MM.1S (cell line): ENCODE measurements at regions not wholly inside any gene's neighbourhood (a gene's known extent, or its start where the extent isn't known, plus 50 kb on each side); places are given as distances from the start of the nearest gene placed in this dataset.

ENCODE experiments used
- DNase-seq: peaks from one replicate; pipeline ENCODE4 v3.0.0-alpha.2; 2015
- H2AFZ ChIP-seq: fragments of 300-600 bp; sonication (generic); 2 replicates; pipeline ENCODE4 v1.6.0; 2016; ENCODE audit warnings: antibody characterized with exemption, low read length
- H3F3A ChIP-seq: fragments of 300-600 bp; sonication (generic); 2 replicates; pipeline ENCODE4 v1.6.1; 2016; ENCODE audit warnings: mild to moderate bottlenecking, antibody characterized with exemption, low read length, moderate library complexity, mixed read lengths; ENCODE audit not compliant: insufficient read depth
- H3K27ac ChIP-seq: fragments of 300-600 bp; sonication (generic); 2 replicates; pipeline ENCODE4 v1.5.1; 2016; ENCODE audit warnings: mild to moderate bottlenecking, low read length
- H3K27me3 ChIP-seq: fragments of 300-600 bp; sonication (generic); replicated peaks from 2 replicates; pipeline ENCODE4 v1.6.0; 2016; ENCODE audit warnings: low read length; ENCODE audit not compliant: insufficient read depth
- H3K36me3 ChIP-seq: fragments of 300-600 bp; sonication (generic); replicated peaks from 2 replicates; pipeline ENCODE4 v1.6.1; 2016; ENCODE audit warnings: mild to moderate bottlenecking, low read length, mixed read lengths; ENCODE audit not compliant: insufficient read depth
- H3K4me1 ChIP-seq: fragments of 300-600 bp; sonication (generic); 2 replicates; pipeline ENCODE4 v1.6.1; 2016; ENCODE audit warnings: low read length, mixed read lengths
- H3K4me2 ChIP-seq: fragments of 300-600 bp; sonication (generic); 2 replicates; pipeline ENCODE4 v1.6.0; 2016; ENCODE audit warnings: low read depth, low read length
- H3K4me3 ChIP-seq: fragments of 300-600 bp; sonication (generic); 2 replicates; pipeline ENCODE4 v1.5.1; 2016; ENCODE audit warnings: low read length, mixed read lengths
- H3K79me2 ChIP-seq: fragments of 300-600 bp; sonication (generic); 2 replicates; pipeline ENCODE4 v1.6.1; 2016; ENCODE audit warnings: mixed run types, low read length, mixed read lengths
- H3K9ac ChIP-seq: fragments of 300-600 bp; sonication (generic); 2 replicates; pipeline ENCODE4 v1.6.1; 2016; ENCODE audit warnings: low read length, mixed read lengths
- H3K9me2 ChIP-seq: fragments of 300-600 bp; sonication (generic); replicated peaks from 2 replicates; pipeline ENCODE4 v1.6.1; 2016; ENCODE audit warnings: mild to moderate bottlenecking, low read length, mixed read lengths; ENCODE audit not compliant: insufficient read depth
- H3K9me3 ChIP-seq: fragments of 300-600 bp; sonication (generic); replicated peaks from 2 replicates; pipeline ENCODE4 v1.6.1; 2016; ENCODE audit warnings: mild to moderate bottlenecking, low read length, mixed read lengths; ENCODE audit not compliant: insufficient read depth
- H4K20me1 ChIP-seq: fragments of 300-600 bp; sonication (generic); 2 replicates; pipeline ENCODE4 v1.6.1; 2016; ENCODE audit warnings: mild to moderate bottlenecking, low read length, moderate library complexity, mixed read lengths; ENCODE audit not compliant: insufficient read depth
- EZH2 ChIP-seq: fragments of 300-600 bp; sonication (generic); optimal IDR thresholded peaks from 2 replicates; pipeline ENCODE3; 2017; ENCODE audit warnings: low read depth, mild to moderate bottlenecking, antibody characterized with exemption, low read length, mixed read lengths
- EZH2phosphoT487 ChIP-seq: fragments of 300-600 bp; sonication (generic); IDR thresholded peaks from 2 replicates; pipeline ENCODE4 v1.6.1; 2018; ENCODE audit warnings: antibody characterized with exemption, low read length
- TF ChIP-seq, protein P1 (sequence below): fragments of 300-600 bp; sonication (generic); IDR thresholded peaks from 2 replicates; pipeline ENCODE4 v1.5.1; 2016; ENCODE audit warnings: antibody characterized with exemption, low read length, mixed read lengths

- no peaks in the 10 kb centered on the region for H3K9me3 ChIP-seq
- H3F3A ChIP-seq = no peaks in the 10 kb centered on the region
- no peaks in the 10 kb centered on the region for H3K27me3 ChIP-seq
- H4K20me1 ChIP-seq = no peaks in the 10 kb centered on the region
- no peak overlapping the region for H3K27ac ChIP-seq
- H3K36me3 ChIP-seq = no peaks in the 10 kb centered on the region
- no peak overlapping the region for H3K4me2 ChIP-seq
- no peaks in the 10 kb centered on the region for H3K9me2 ChIP-seq
- TF ChIP-seq, protein P1, sequence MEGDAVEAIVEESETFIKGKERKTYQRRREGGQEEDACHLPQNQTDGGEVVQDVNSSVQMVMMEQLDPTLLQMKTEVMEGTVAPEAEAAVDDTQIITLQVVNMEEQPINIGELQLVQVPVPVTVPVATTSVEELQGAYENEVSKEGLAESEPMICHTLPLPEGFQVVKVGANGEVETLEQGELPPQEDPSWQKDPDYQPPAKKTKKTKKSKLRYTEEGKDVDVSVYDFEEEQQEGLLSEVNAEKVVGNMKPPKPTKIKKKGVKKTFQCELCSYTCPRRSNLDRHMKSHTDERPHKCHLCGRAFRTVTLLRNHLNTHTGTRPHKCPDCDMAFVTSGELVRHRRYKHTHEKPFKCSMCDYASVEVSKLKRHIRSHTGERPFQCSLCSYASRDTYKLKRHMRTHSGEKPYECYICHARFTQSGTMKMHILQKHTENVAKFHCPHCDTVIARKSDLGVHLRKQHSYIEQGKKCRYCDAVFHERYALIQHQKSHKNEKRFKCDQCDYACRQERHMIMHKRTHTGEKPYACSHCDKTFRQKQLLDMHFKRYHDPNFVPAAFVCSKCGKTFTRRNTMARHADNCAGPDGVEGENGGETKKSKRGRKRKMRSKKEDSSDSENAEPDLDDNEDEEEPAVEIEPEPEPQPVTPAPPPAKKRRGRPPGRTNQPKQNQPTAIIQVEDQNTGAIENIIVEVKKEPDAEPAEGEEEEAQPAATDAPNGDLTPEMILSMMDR = no peak
- TF ChIP-seq EZH2 = no peak
- no peak for TF ChIP-seq EZH2phosphoT487
- no peak overlapping the region for H3K4me3 ChIP-seq
- no peaks in the 10 kb centered on the region for H3K4me1 ChIP-seq
- no peak overlapping the region for H3K9ac ChIP-seq
- H3K79me2 ChIP-seq = no peaks in the 10 kb centered on the region
- no peak for DNase-seq
- H2AFZ ChIP-seq = no peak overlapping the region
Measured at GRCh38 chr20:56981301-56981700, 285.1 kb downstream of the BMP7 start.

GRCh38 chr20:56983813-56984212 lies 282.6 kb downstream of the BMP7 start:
- Histone ChIP-seq H3K4me3 (no peak overlapping the region), H4K20me1 (no peaks in the 10 kb centered on the region), H3K79me2 (no peaks in the 10 kb centered on the region), H3K4me2 (no peak overlapping the region), H3K9me2 (no peaks in the 10 kb centered on the region), H2AFZ (no peak overlapping the region), H3K27ac (no peak overlapping the region), H3K27me3 (no peaks in the 10 kb centered on the region), H3K9me3 (no peaks in the 10 kb centered on the region), H3K36me3 (no peaks in the 10 kb centered on the region), H3K4me1 (no peaks in the 10 kb centered on the region), H3F3A (no peaks in the 10 kb centered on the region), H3K9ac (no peak overlapping the region)
- TF ChIP-seq EZH2phosphoT487 (no peak), EZH2 (no peak)
- TF ChIP-seq, protein P1 = no peak
- no peak for DNase-seq

DNA sequence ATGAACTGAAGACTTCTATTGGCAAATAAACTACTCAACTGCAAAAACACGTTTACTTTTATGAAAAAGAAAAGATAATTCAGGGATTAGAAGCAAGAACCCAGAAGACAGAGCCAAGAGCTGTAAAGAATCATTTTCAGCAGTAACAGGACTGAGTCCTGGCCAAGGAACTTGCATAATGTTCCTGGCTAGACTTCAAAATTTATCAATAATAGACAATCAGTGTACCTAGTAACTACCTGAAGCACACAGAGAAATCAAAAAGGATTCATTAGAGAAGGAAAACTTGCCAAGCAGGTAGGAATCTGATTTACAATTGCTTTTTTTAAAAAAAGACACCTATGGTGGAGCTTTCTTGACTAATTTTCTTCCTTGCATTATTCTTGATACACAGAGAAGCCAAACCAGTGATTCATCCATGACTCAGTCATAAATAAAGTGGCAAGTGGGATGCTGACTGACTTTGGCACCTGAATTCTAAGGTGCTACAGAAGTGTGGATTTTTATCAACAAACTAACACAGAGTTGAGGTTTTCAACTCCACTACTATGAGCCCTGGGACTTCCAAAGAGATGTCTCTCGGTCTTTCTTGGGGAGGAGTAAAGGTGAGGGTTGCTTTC lies 281.3 kb downstream of the BMP7 start:
- TF ChIP-seq EZH2 (no peak), EZH2phosphoT487 (no peak)
- TF ChIP-seq, protein P1 = no peak
- no peaks in the 10 kb centered on the region for H3K79me2 ChIP-seq
- no peaks in the 10 kb centered on the region for H3K4me1 ChIP-seq
- no peaks in the 10 kb centered on the region for H3K9me3 ChIP-seq
- no peaks in the 10 kb centered on the region for H3K27me3 ChIP-seq
- no peak overlapping the region for H3K27ac ChIP-seq
- no peak for DNase-seq
- H3K9ac ChIP-seq = no peak overlapping the region
- H2AFZ ChIP-seq = no peak overlapping the region
- H3K36me3 ChIP-seq = no peaks in the 10 kb centered on the region
- H4K20me1 ChIP-seq = no peaks in the 10 kb centered on the region
- no peak overlapping the region for H3K4me2 ChIP-seq
- no peaks in the 10 kb centered on the region for H3F3A ChIP-seq
- no peak overlapping the region for H3K4me3 ChIP-seq
- no peaks in the 10 kb centered on the region for H3K9me2 ChIP-seq
